H1 (cell line): ENCODE measurements at regions not wholly inside any gene's neighbourhood (a gene's known extent, or its start where the extent isn't known, plus 50 kb on each side); places are given as distances from the start of the nearest gene placed in this dataset.

Experiments used
- CHD7 ChIP-seq: fragments of 300-600 bp; sonication (generic); IDR thresholded peaks from 2 replicates; pipeline ENCODE4 v1.7.1; 2012; ENCODE audit warnings: low read length, moderate library complexity, mild to moderate bottlenecking, inconsistent platforms; ENCODE audit not compliant: insufficient replicate concordance

GRCh38 chr22:49505337-49506009 lies 322.2 kb downstream of the BRD1 start (continued):
- no peak for TF ChIP-seq CHD7
- TF ChIP-seq, all 59 proteins: peak for 0
